Activated CD4-positive, alpha-beta T cell treated with anti-CD3 and anti-CD28 coated beads, Interleukin-2, amount 10 ng/mL, durations not matched to agents 7 days and 5 days (primary cell): ENCODE measurements at regions not wholly inside any gene's neighbourhood (a gene's known extent, or its start where the extent isn't known, plus 50 kb on each side); places are given as distances from the start of the nearest gene placed in this dataset.

Source experiments
- CTCF ChIA-PET: fragments of 350-600 bp; sonication (Branson Sonifier 250); formaldehyde crosslinking; loops from one replicate; lab custom pipeline; 2021; ENCODE audit warnings: antibody characterized with exemption; lab: Charles Lee
- POLR2A ChIA-PET: fragments of 350-600 bp; sonication (Branson Sonifier 250); formaldehyde crosslinking; loops from one replicate; lab custom pipeline; 2021; ENCODE audit warnings: antibody characterized with exemption; lab: Charles Lee
- DNase-seq: peaks from one replicate; pipeline ENCODE4 v3.0.0-alpha.2; 2020
- H3K27ac Mint-ChIP-seq: one replicate; pipeline ENCODE4 v1.8.0; 2021; ENCODE audit warnings: mild to moderate bottlenecking, moderate library complexity, mixed read lengths
- H3K27me3 Mint-ChIP-seq: one replicate; pipeline ENCODE4 v1.8.0; 2021; ENCODE audit warnings: mixed read lengths
- H3K36me3 Mint-ChIP-seq: one replicate; pipeline ENCODE4 v1.8.0; 2021; ENCODE audit warnings: low read depth, mixed read lengths
- H3K4me1 Mint-ChIP-seq: one replicate; pipeline ENCODE4 v1.8.0; 2021; ENCODE audit warnings: mixed read lengths
- H3K4me3 Mint-ChIP-seq: one replicate; pipeline ENCODE4 v1.8.0; 2021; ENCODE audit warnings: mild to moderate bottlenecking, moderate library complexity, mixed read lengths
- H3K9me3 Mint-ChIP-seq: one replicate; pipeline ENCODE4 v1.8.0; 2021; ENCODE audit warnings: mixed read lengths

GRCh38 chr21:22890656-22891055 lies 1892.4 kb downstream of the NCAM2 start:
- ChIA-PET POLR2A (no interaction called here), CTCF (no interaction called here)
- Mint-ChIP-seq H3K36me3 (no peaks in the 10 kb centered on the region), H3K27ac (no peak overlapping the region), H3K4me1 (no peaks in the 10 kb centered on the region), H3K27me3 (no peaks in the 10 kb centered on the region), H3K9me3 (peaks cover 2% of the 10 kb centered on the region), H3K4me3 (no peak overlapping the region)
- no peak for DNase-seq

- Mint-ChIP-seq H3K36me3 (no peaks in the 10 kb centered on the region), H3K27me3 (no peaks in the 10 kb centered on the region), H3K9me3 (peaks cover 2% of the 10 kb centered on the region), H3K27ac (no peak overlapping the region), H3K4me3 (no peak overlapping the region), H3K4me1 (no peaks in the 10 kb centered on the region)
- ChIA-PET POLR2A (no interaction called here), CTCF (no interaction called here)
- no peak for DNase-seq
Measured at GRCh38 chr21:22892028-22892427, 1893.8 kb downstream of the NCAM2 start.

GRCh38 chr21:22892740-22893139 lies 1894.5 kb downstream of the NCAM2 start:
- ChIA-PET POLR2A (no interaction called here), CTCF (no interaction called here)
- no peaks in the 10 kb centered on the region for H3K27me3 Mint-ChIP-seq
- no peak overlapping the region for H3K27ac Mint-ChIP-seq
- no peaks in the 10 kb centered on the region for H3K36me3 Mint-ChIP-seq
- peaks cover 2% of the 10 kb centered on the region for H3K9me3 Mint-ChIP-seq
- no peak for DNase-seq
- no peak overlapping the region for H3K4me3 Mint-ChIP-seq
- no peaks in the 10 kb centered on the region for H3K4me1 Mint-ChIP-seq

DNA sequence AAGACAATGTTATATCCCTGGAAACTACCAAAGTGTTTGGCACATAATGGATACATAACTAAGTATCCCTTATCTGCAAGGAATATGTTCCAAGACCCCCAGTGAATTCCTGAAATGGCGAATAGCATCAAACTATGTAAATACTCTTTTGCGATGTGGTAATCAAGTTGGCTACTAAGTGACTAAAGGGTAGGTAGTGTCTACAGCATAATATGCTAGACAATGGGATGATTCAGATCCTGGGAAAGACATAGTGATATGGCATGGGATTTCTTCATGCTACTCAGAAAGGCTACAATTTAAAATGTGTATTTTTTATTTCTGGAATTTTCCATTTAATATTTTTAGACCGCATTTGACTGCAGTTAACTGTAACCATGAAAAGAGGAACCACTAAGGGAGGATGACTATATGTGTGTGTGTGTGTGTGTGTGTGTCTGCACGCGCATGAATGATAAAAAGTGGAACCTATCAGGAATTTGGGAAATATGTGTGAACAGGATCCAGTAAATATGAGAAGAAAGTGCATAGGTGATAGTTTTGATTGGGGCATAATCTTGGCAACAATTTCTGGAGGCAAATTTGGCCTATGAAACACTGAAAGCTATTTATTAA lies 1899.9 kb downstream of the NCAM2 start:
- ChIA-PET CTCF (no interaction called here), POLR2A (no interaction called here)
- peaks cover 2% of the 10 kb centered on the region for H3K9me3 Mint-ChIP-seq
- DNase-seq = no peak
- no peaks in the 10 kb centered on the region for H3K36me3 Mint-ChIP-seq
- no peaks in the 10 kb centered on the region for H3K27me3 Mint-ChIP-seq
- no peak overlapping the region for H3K4me3 Mint-ChIP-seq
- no peak overlapping the region for H3K27ac Mint-ChIP-seq
- no peaks in the 10 kb centered on the region for H3K4me1 Mint-ChIP-seq

- H3K9me3 Mint-ChIP-seq = peaks cover 2% of the 10 kb centered on the region
Measured at GRCh38 chr21:22900490-22900889, 1902.3 kb downstream of the NCAM2 start.

GRCh38 chr21:22903851-22904250 lies 1905.6 kb downstream of the NCAM2 start:
- Mint-ChIP-seq H3K4me1 (no peaks in the 10 kb centered on the region), H3K27ac (no peak overlapping the region), H3K4me3 (no peak overlapping the region), H3K36me3 (no peaks in the 10 kb centered on the region), H3K9me3 (peaks cover 2% of the 10 kb centered on the region), H3K27me3 (no peaks in the 10 kb centered on the region)
- no peak for DNase-seq
- ChIA-PET CTCF (no interaction called here), POLR2A (no interaction called here)

More at GRCh38 chr21:22900490-22900889, 1902.3 kb downstream of the NCAM2 start:
- ChIA-PET CTCF (no interaction called here), POLR2A (no interaction called here)
- Mint-ChIP-seq H3K4me3 (no peak overlapping the region), H3K27me3 (no peaks in the 10 kb centered on the region), H3K36me3 (no peaks in the 10 kb centered on the region), H3K4me1 (no peaks in the 10 kb centered on the region), H3K27ac (no peak overlapping the region)
- no peak for DNase-seq

GRCh38 chr21:22904385-22904784 lies 1906.2 kb downstream of the NCAM2 start:
- peaks cover 2% of the 10 kb centered on the region for H3K9me3 Mint-ChIP-seq
- no peaks in the 10 kb centered on the region for H3K27me3 Mint-ChIP-seq
- H3K4me3 Mint-ChIP-seq = no peak overlapping the region
- DNase-seq = no peak
- ChIA-PET CTCF (no interaction called here), POLR2A (no interaction called here)
- no peak overlapping the region for H3K27ac Mint-ChIP-seq
- no peaks in the 10 kb centered on the region for H3K4me1 Mint-ChIP-seq
- H3K36me3 Mint-ChIP-seq = no peaks in the 10 kb centered on the region

DNA sequence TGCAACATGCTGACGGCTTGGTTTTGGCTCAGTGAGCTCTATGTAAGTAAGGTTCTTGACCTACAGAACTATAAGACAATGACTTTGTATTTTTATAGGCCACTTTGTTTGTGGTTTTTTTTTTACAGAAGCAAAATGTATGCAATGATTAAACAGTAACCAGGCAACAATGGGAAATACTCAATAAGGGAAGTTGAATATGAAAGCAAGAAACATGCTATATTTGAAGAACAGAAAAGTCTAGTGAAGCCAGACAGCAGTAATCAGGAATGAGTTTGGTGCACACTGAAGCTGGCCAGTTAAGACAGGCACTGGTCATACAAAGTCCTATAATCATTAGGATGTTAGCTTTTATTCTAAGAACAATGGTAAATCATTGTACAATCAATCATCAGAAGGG lies 1926.8 kb downstream of the NCAM2 start:
- no peak overlapping the region for H3K4me3 Mint-ChIP-seq
- CTCF ChIA-PET = interaction anchor here (0.6 kb wide), 1 partner anchor 66 kb away, joined by 5 read pairs; no protein-coding TSS in a partner anchor
- no peaks in the 10 kb centered on the region for H3K27me3 Mint-ChIP-seq
- no peaks in the 10 kb centered on the region for H3K36me3 Mint-ChIP-seq
- no peak overlapping the region for H3K27ac Mint-ChIP-seq
- peaks cover 13% of the 10 kb centered on the region for H3K9me3 Mint-ChIP-seq
- POLR2A ChIA-PET = no interaction called here
- DNase-seq = no peak
- no peaks in the 10 kb centered on the region for H3K4me1 Mint-ChIP-seq

- H3K4me1 Mint-ChIP-seq = no peaks in the 10 kb centered on the region
- POLR2A ChIA-PET = no interaction called here
- H3K27me3 Mint-ChIP-seq = no peaks in the 10 kb centered on the region
- H3K27ac Mint-ChIP-seq = no peak overlapping the region
- no peak for DNase-seq
- H3K9me3 Mint-ChIP-seq = peaks cover 11% of the 10 kb centered on the region
- no peak overlapping the region for H3K4me3 Mint-ChIP-seq
- H3K36me3 Mint-ChIP-seq = no peaks in the 10 kb centered on the region
- CTCF ChIA-PET = no interaction called here
Measured at GRCh38 chr21:22927469-22927868, 1929.3 kb downstream of the NCAM2 start.

DNA sequence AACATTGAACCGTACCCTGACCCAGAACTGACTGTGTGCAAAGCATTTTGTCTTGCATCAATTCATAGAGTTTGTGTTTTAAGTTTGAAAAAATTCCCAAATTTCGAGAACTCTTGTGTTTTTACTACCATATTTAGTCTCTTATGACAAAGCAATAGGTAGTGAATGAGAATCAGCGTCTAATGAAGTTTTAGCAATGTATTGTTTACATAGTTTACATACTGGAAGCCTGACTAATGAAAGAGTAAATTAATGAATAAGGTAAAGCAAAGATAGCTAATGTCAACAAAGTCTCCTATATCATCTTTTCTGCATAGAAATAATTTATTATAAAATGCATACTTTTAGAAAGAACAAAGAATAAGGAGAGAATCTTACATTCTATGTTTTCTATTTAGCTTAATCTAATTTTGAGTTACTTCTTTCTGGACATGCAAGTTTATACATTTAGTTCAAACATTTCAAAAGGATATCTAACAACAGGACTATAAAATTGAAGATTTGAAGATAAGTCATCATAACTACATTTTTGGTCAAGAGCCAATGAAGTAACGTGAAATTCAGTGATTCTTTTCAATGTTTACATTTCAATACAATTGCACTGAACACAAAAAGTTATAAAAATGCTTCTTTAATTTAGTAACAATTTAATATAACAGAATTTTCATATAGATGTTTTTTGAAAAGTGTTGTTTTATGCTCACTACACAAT lies 1943.7 kb downstream of the NCAM2 start:
- Mint-ChIP-seq H3K36me3 (no peaks in the 10 kb centered on the region), H3K27ac (no peak overlapping the region), H3K9me3 (no peaks in the 10 kb centered on the region), H3K4me1 (no peaks in the 10 kb centered on the region), H3K27me3 (no peaks in the 10 kb centered on the region), H3K4me3 (no peak overlapping the region)
- ChIA-PET POLR2A (no interaction called here), CTCF (no interaction called here)
- DNase-seq = no peak

GRCh38 chr21:22955559-22955958 lies 1957.3 kb downstream of the NCAM2 start:
- CTCF ChIA-PET = no interaction called here
- Mint-ChIP-seq H3K4me1 (no peaks in the 10 kb centered on the region), H3K27me3 (no peaks in the 10 kb centered on the region), H3K36me3 (no peaks in the 10 kb centered on the region), H3K9me3 (peaks cover 7% of the 10 kb centered on the region), H3K4me3 (no peak overlapping the region), H3K27ac (no peak overlapping the region)
- DNase-seq = no peak
- POLR2A ChIA-PET = no interaction called here

DNA sequence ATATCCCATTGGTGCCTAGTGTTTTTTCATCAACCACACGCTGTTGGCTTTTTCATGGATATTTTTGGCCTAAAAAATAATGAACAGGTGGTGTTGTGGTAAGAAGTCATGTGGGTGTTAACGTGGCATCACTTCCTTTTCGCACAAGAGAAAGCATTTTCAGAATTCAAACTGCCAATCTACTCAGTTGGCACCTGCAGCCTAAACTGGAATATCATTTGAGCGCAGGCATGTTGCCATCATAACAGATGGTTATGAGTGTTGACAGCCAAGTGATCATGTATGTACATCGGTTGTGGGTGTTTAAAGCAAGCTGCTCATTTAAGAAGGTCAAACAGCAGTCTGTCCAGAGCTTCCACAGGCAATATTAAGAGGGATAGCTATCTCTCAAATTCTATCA lies 1963.0 kb downstream of the NCAM2 start:
- POLR2A ChIA-PET = no interaction called here
- DNase-seq = no peak
- H3K27me3 Mint-ChIP-seq = no peaks in the 10 kb centered on the region
- no peak overlapping the region for H3K4me3 Mint-ChIP-seq
- no peaks in the 10 kb centered on the region for H3K4me1 Mint-ChIP-seq
- CTCF ChIA-PET = no interaction called here
- no peaks in the 10 kb centered on the region for H3K36me3 Mint-ChIP-seq
- no peak overlapping the region for H3K27ac Mint-ChIP-seq
- H3K9me3 Mint-ChIP-seq = peaks cover 3% of the 10 kb centered on the region

GRCh38 chr21:22965455-22966135 lies 1967.4 kb downstream of the NCAM2 start:
- POLR2A ChIA-PET = no interaction called here
- no peak for DNase-seq
- Mint-ChIP-seq H3K9me3 (peaks cover 3% of the 10 kb centered on the region), H3K4me1 (no peaks in the 10 kb centered on the region), H3K27me3 (no peaks in the 10 kb centered on the region), H3K36me3 (no peaks in the 10 kb centered on the region), H3K4me3 (no peak overlapping the region), H3K27ac (no peak overlapping the region)
- CTCF ChIA-PET = no interaction called here
